NOMO-1 (cell line): ENCODE measurements at regions not wholly inside any gene's neighbourhood (a gene's known extent, or its start where the extent isn't known, plus 50 kb on each side); places are given as distances from the start of the nearest gene placed in this dataset.

ENCODE experiments used
- DNase-seq, 2 experiments: peaks; one replicate each; lab custom pipeline; 2025; ENCODE audit not compliant: unreplicated experiment in 2 of 2; lab: John Stamatoyannopoulos, UW

DNA sequence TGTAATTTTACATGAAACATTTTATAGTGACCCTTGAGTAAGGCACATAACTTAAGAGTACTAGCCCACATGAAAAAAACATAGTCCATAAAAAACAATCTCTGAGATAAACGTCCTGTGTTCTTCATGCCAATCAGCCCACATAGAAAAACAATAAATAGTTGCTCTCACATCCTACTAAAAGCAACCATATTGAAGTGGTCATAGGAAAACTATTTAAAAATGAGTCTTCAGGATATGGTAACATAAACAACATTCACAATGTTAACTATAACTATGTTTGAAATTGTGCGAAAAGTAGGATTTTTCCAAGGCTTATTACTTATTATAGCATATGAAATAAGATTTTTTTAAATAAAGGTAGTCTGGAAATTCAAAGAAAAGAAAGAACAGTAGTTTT lies 77.1 kb upstream of the EPHA5 start:
- no peak for DNase-seq

- DNase-seq = no peak
These were observed 67.8 kb upstream of the EPHA5 start for GRCh38 chr4:65738134-65738533.

GRCh38 chr4:65737672-65738071 lies 67.4 kb upstream of the EPHA5 start:
- no peak for DNase-seq

GRCh38 chr4:65724973-65725372 lies 54.7 kb upstream of the EPHA5 start:
- no peak for DNase-seq
